ENCODE measurements at regions not wholly inside any gene's neighbourhood (a gene's known extent, or its start where the extent isn't known, plus 50 kb on each side); places are given as distances from the start of the nearest gene placed in this dataset.

- Histone ChIP-seq H2BK5ac (ENCODE audit: low read length) (no peak overlapping the region), H3K36me3 (replicated peaks in 1 of 2; ENCODE audit: control insufficient read depth in 2 of 2, insufficient read depth in 2 of 2, low read length in 2 of 2) (no peaks in the 10 kb centered on the region), H2BK12ac (ENCODE audit: low read length) (no peak overlapping the region), H4K91ac (ENCODE audit: low read depth, low read length, poor library complexity) (no peak overlapping the region), H3K18ac (ENCODE audit: low read length) (no peak overlapping the region), H3K4me1 (ENCODE audit: control insufficient read depth in 2 of 2, insufficient read depth in 1 of 2, low read depth in 1 of 2, low read length in 2 of 2) (no peaks in the 10 kb centered on the region), H3K79me1 (ENCODE audit: low read depth, low read length) (no peaks in the 10 kb centered on the region), H3K4me3 (ENCODE audit: low read length in 2 of 2) (no peak overlapping the region), H3K9me3 (replicated peaks in 1 of 2; ENCODE audit: control insufficient read depth in 2 of 2, insufficient read depth in 1 of 2, low read depth in 1 of 2, low read length in 2 of 2) (no peaks in the 10 kb centered on the region), H3K4me2 (ENCODE audit: insufficient read depth, low read length, poor library complexity, severe bottlenecking) (no peak overlapping the region), H3K23ac (ENCODE audit: low read depth, low read length, poor library complexity) (no peak overlapping the region), H3K27ac (replicated peaks; ENCODE audit: low read length) (no peak overlapping the region), H4K8ac (ENCODE audit: low read depth, low read length) (no peak overlapping the region), H3K4ac (ENCODE audit: low read length) (no peak overlapping the region), H2AK5ac (ENCODE audit: low read depth, low read length) (no peak overlapping the region), H3K9ac (ENCODE audit: low read depth, low read length, poor library complexity) (no peak overlapping the region), H2BK15ac (ENCODE audit: low read length) (no peak overlapping the region), H3K27me3 (ENCODE audit: control insufficient read depth in 3 of 3, insufficient read depth in 3 of 3, low read depth in 1 of 3, low read length in 3 of 3) (no peaks in the 10 kb centered on the region), H2BK120ac (ENCODE audit: low read depth, low read length) (no peak overlapping the region), H2AFZ (ENCODE audit: low read length) (no peak overlapping the region), H3K14ac (ENCODE audit: low read length) (no peak overlapping the region)
- no CpG with 5 or more reads among the region's 4 CpGs for WGBS, 2 donors (ENCODE audit: extremely low coverage in 2 of 2, insufficient read length in 2 of 2, insufficient replicate concordance in 1 of 2)
- DNase-seq (ENCODE audit: low spot score), result no peak
Measured at GRCh38 chr3:70519026-70519425, 206.6 kb upstream of the MDFIC2 start.

GRCh38 chr3:70518356-70518755 is 205.9 kb upstream of the MDFIC2 start:
- no peak overlapping the region for H3K4me2 ChIP-seq (ENCODE audit: insufficient read depth, low read length, poor library complexity, severe bottlenecking)
- no peak overlapping the region for H2BK12ac ChIP-seq (ENCODE audit: low read length)
- H4K91ac ChIP-seq (ENCODE audit: low read depth, low read length, poor library complexity), result no peak overlapping the region
- H4K8ac ChIP-seq (ENCODE audit: low read depth, low read length), result no peak overlapping the region
- no peak overlapping the region for H3K14ac ChIP-seq (ENCODE audit: low read length)
- H3K9me3 ChIP-seq (replicated peaks in 1 of 2; ENCODE audit: control insufficient read depth in 2 of 2, insufficient read depth in 1 of 2, low read depth in 1 of 2, low read length in 2 of 2), result no peaks in the 10 kb centered on the region
- H2AFZ ChIP-seq (ENCODE audit: low read length), result no peak overlapping the region
- no peak for DNase-seq (ENCODE audit: low spot score)
- H2AK5ac ChIP-seq (ENCODE audit: low read depth, low read length), result no peak overlapping the region
- H3K4me3 ChIP-seq (ENCODE audit: low read length in 2 of 2), result no peak overlapping the region
- no peak overlapping the region for H2BK15ac ChIP-seq (ENCODE audit: low read length)
- no peak overlapping the region for H2BK120ac ChIP-seq (ENCODE audit: low read depth, low read length)
- no peak overlapping the region for H2BK5ac ChIP-seq (ENCODE audit: low read length)
- H3K27ac ChIP-seq (replicated peaks; ENCODE audit: low read length), result no peak overlapping the region
- no peaks in the 10 kb centered on the region for H3K79me1 ChIP-seq (ENCODE audit: low read depth, low read length)
- H3K4me1 ChIP-seq (ENCODE audit: control insufficient read depth in 2 of 2, insufficient read depth in 1 of 2, low read depth in 1 of 2, low read length in 2 of 2), result no peaks in the 10 kb centered on the region
- H3K9ac ChIP-seq (ENCODE audit: low read depth, low read length, poor library complexity), result no peak overlapping the region
- no peak overlapping the region for H3K4ac ChIP-seq (ENCODE audit: low read length)
- no peak overlapping the region for H3K23ac ChIP-seq (ENCODE audit: low read depth, low read length, poor library complexity)
- H3K36me3 ChIP-seq (replicated peaks in 1 of 2; ENCODE audit: control insufficient read depth in 2 of 2, insufficient read depth in 2 of 2, low read length in 2 of 2), result no peaks in the 10 kb centered on the region
- H3K27me3 ChIP-seq (ENCODE audit: control insufficient read depth in 3 of 3, insufficient read depth in 3 of 3, low read depth in 1 of 3, low read length in 3 of 3), result no peaks in the 10 kb centered on the region
- no peak overlapping the region for H3K18ac ChIP-seq (ENCODE audit: low read length)
- WGBS, 2 donors (ENCODE audit: extremely low coverage in 2 of 2, insufficient read length in 2 of 2, insufficient replicate concordance in 1 of 2), result no CpG with 5 or more reads among the region's 5 CpGs

- H2BK120ac ChIP-seq (ENCODE audit: low read depth, low read length), result no peak overlapping the region
- no peaks in the 10 kb centered on the region for H3K36me3 ChIP-seq (replicated peaks in 1 of 2; ENCODE audit: control insufficient read depth in 2 of 2, insufficient read depth in 2 of 2, low read length in 2 of 2)
- no peak overlapping the region for H3K4me3 ChIP-seq (ENCODE audit: low read length in 2 of 2)
- no peak overlapping the region for H2AFZ ChIP-seq (ENCODE audit: low read length)
- no CpG with 5 or more reads among the region's 3 CpGs for WGBS, 2 donors (ENCODE audit: extremely low coverage in 2 of 2, insufficient read length in 2 of 2, insufficient replicate concordance in 1 of 2)
- no peak overlapping the region for H3K4ac ChIP-seq (ENCODE audit: low read length)
- no peak overlapping the region for H3K23ac ChIP-seq (ENCODE audit: low read depth, low read length, poor library complexity)
- H2BK15ac ChIP-seq (ENCODE audit: low read length), result no peak overlapping the region
- DNase-seq (ENCODE audit: low spot score), result no peak
- no peak overlapping the region for H4K91ac ChIP-seq (ENCODE audit: low read depth, low read length, poor library complexity)
- H3K4me2 ChIP-seq (ENCODE audit: insufficient read depth, low read length, poor library complexity, severe bottlenecking), result no peak overlapping the region
- H3K79me1 ChIP-seq (ENCODE audit: low read depth, low read length), result no peaks in the 10 kb centered on the region
- no peak overlapping the region for H3K27ac ChIP-seq (replicated peaks; ENCODE audit: low read length)
- H3K9me3 ChIP-seq (replicated peaks in 1 of 2; ENCODE audit: control insufficient read depth in 2 of 2, insufficient read depth in 1 of 2, low read depth in 1 of 2, low read length in 2 of 2), result no peaks in the 10 kb centered on the region
- H3K9ac ChIP-seq (ENCODE audit: low read depth, low read length, poor library complexity), result no peak overlapping the region
- no peaks in the 10 kb centered on the region for H3K27me3 ChIP-seq (ENCODE audit: control insufficient read depth in 3 of 3, insufficient read depth in 3 of 3, low read depth in 1 of 3, low read length in 3 of 3)
- H3K14ac ChIP-seq (ENCODE audit: low read length), result no peak overlapping the region
- no peak overlapping the region for H2AK5ac ChIP-seq (ENCODE audit: low read depth, low read length)
- H2BK5ac ChIP-seq (ENCODE audit: low read length), result no peak overlapping the region
- no peak overlapping the region for H3K18ac ChIP-seq (ENCODE audit: low read length)
- H2BK12ac ChIP-seq (ENCODE audit: low read length), result no peak overlapping the region
- H3K4me1 ChIP-seq (ENCODE audit: control insufficient read depth in 2 of 2, insufficient read depth in 1 of 2, low read depth in 1 of 2, low read length in 2 of 2), result no peaks in the 10 kb centered on the region
- no peak overlapping the region for H4K8ac ChIP-seq (ENCODE audit: low read depth, low read length)
Measured at GRCh38 chr3:70517124-70517890, 204.9 kb upstream of the MDFIC2 start.

GRCh38 chr3:70516076-70516475 is 203.6 kb upstream of the MDFIC2 start:
- Histone ChIP-seq H3K4me1 (ENCODE audit: control insufficient read depth in 2 of 2, insufficient read depth in 1 of 2, low read depth in 1 of 2, low read length in 2 of 2) (no peaks in the 10 kb centered on the region), H3K23ac (ENCODE audit: low read depth, low read length, poor library complexity) (no peak overlapping the region), H2AK5ac (ENCODE audit: low read depth, low read length) (no peak overlapping the region), H3K9me3 (replicated peaks in 1 of 2; ENCODE audit: control insufficient read depth in 2 of 2, insufficient read depth in 1 of 2, low read depth in 1 of 2, low read length in 2 of 2) (no peaks in the 10 kb centered on the region), H3K9ac (ENCODE audit: low read depth, low read length, poor library complexity) (no peak overlapping the region), H4K91ac (ENCODE audit: low read depth, low read length, poor library complexity) (no peak overlapping the region), H3K36me3 (replicated peaks in 1 of 2; ENCODE audit: control insufficient read depth in 2 of 2, insufficient read depth in 2 of 2, low read length in 2 of 2) (no peaks in the 10 kb centered on the region), H3K4me3 (ENCODE audit: low read length in 2 of 2) (no peak overlapping the region), H3K27me3 (ENCODE audit: control insufficient read depth in 3 of 3, insufficient read depth in 3 of 3, low read depth in 1 of 3, low read length in 3 of 3) (no peaks in the 10 kb centered on the region), H2BK15ac (ENCODE audit: low read length) (no peak overlapping the region), H3K14ac (ENCODE audit: low read length) (no peak overlapping the region), H3K18ac (ENCODE audit: low read length) (no peak overlapping the region), H2BK12ac (ENCODE audit: low read length) (no peak overlapping the region), H2AFZ (ENCODE audit: low read length) (no peak overlapping the region), H2BK120ac (ENCODE audit: low read depth, low read length) (no peak overlapping the region), H3K4ac (ENCODE audit: low read length) (no peak overlapping the region), H2BK5ac (ENCODE audit: low read length) (no peak overlapping the region), H3K79me1 (ENCODE audit: low read depth, low read length) (no peaks in the 10 kb centered on the region), H4K8ac (ENCODE audit: low read depth, low read length) (no peak overlapping the region), H3K27ac (replicated peaks; ENCODE audit: low read length) (no peak overlapping the region), H3K4me2 (ENCODE audit: insufficient read depth, low read length, poor library complexity, severe bottlenecking) (no peak overlapping the region)
- no CpG with 5 or more reads among the region's 4 CpGs for WGBS, 2 donors (ENCODE audit: extremely low coverage in 2 of 2, insufficient read length in 2 of 2, insufficient replicate concordance in 1 of 2)
- DNase-seq (ENCODE audit: low spot score), result no peak
